ENCODE measurements at regions not wholly inside any gene's neighbourhood (a gene's known extent, or its start where the extent isn't known, plus 50 kb on each side); places are given as distances from the start of the nearest gene placed in this dataset.

DNA sequence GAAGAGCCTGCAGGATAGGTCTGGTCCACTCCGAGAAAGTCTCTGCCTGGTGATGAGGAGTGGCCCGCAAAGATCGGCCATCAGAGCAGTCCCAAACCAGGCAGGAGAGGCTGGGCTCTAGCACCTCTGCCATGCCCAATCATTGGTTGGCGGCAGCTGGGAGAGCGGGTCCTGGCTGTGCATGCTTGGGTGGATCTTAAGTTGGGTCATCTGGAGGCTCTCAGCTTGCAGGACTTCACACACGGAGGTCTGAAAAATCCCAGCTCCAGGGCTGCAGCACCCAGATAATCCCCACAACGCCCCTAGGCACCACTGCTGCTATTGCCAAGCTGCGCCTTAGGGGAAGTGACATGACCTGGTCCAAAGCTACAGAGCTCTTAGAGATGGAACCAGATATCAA is 766.7 kb upstream of the TBX3 start:
- no peak for DNase-seq (ENCODE audit: low read depth in 2 of 2)
- no peak overlapping the region for H3K4me3 ChIP-seq (replicated peaks in 1 of 2; ENCODE audit: low read depth in 2 of 2, low read length in 2 of 2)
- TF ChIP-seq, protein P1, sequence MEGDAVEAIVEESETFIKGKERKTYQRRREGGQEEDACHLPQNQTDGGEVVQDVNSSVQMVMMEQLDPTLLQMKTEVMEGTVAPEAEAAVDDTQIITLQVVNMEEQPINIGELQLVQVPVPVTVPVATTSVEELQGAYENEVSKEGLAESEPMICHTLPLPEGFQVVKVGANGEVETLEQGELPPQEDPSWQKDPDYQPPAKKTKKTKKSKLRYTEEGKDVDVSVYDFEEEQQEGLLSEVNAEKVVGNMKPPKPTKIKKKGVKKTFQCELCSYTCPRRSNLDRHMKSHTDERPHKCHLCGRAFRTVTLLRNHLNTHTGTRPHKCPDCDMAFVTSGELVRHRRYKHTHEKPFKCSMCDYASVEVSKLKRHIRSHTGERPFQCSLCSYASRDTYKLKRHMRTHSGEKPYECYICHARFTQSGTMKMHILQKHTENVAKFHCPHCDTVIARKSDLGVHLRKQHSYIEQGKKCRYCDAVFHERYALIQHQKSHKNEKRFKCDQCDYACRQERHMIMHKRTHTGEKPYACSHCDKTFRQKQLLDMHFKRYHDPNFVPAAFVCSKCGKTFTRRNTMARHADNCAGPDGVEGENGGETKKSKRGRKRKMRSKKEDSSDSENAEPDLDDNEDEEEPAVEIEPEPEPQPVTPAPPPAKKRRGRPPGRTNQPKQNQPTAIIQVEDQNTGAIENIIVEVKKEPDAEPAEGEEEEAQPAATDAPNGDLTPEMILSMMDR (IDR thresholded peaks at IDR 0.05; ENCODE audit: low read depth, low read length), result no peak

DNA sequence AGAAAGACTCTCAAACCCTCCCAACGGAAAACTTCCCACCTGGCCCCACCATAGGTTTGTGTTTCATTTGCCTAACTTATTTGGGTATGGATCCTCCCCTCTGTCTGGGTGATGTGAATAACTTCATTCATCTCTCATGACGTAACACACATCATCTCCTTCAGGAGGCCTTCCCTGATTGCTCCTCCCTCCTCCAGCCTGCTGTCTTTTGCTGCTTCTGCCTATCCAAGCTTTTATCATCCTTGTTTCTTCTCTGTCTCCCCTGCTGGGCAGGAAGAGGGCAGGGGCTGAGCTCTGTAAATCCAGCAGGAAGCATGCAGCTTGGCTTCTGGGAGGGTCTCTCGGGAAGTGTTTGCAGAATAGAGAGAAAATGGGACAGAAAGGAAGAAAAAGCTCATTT is 766.0 kb upstream of the TBX3 start:
- no peak overlapping the region for H3K4me3 ChIP-seq (replicated peaks in 1 of 2; ENCODE audit: low read depth in 2 of 2, low read length in 2 of 2)
- no peak for DNase-seq (ENCODE audit: low read depth in 2 of 2)
- TF ChIP-seq, protein P1 (IDR thresholded peaks at IDR 0.05; ENCODE audit: low read depth, low read length), result no peak

DNA sequence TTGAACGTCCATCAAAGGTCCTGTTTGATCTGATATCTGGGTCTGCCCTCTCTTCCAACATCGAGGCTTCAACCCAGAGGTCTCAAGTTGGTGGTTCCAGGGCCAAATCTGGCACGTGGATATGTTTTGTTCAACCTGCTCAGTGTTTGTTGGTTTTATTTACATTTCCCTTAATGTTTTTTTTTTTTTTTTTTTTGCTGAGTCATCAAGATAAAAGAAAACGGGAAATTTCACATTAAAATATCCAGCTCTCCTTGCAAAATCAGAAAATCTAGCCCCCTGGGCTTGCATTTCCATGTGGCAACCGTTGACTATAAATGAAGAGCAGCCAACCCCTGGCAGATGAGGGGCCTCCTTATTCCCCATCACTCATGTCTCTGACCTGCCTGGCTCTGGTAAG is 765.6 kb upstream of the TBX3 start:
- DNase-seq (ENCODE audit: low read depth in 2 of 2), result no peak
- TF ChIP-seq, protein P1 (IDR thresholded peaks at IDR 0.05; ENCODE audit: low read depth, low read length), result no peak
- H3K4me3 ChIP-seq (replicated peaks in 1 of 2; ENCODE audit: low read depth in 2 of 2, low read length in 2 of 2), result no peak overlapping the region

DNA sequence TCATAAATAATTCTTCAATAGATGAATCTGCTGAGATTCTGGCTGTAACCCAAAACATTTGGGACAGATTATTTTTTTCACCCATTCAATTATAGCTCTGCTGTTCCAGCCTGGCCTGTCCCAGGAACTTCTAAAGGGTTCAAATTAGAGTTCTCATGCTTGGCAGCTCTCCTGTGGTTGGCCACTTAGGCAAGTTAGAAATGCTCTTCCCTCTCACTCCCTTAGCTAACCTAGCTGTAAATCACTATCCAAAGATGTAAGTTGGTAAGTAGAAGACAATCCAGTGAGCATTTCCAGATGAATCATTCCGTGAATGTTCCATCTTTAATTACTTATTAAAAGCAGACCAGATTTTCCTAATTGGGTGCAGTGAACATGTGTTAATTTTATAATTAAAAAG is 760.4 kb upstream of the TBX3 start:
- TF ChIP-seq, protein P1 (IDR thresholded peaks at IDR 0.05; ENCODE audit: low read depth, low read length), result no peak
- no peak for DNase-seq (ENCODE audit: low read depth in 2 of 2)
- H3K4me3 ChIP-seq (replicated peaks in 1 of 2; ENCODE audit: low read depth in 2 of 2, low read length in 2 of 2), result no peak overlapping the region

DNA sequence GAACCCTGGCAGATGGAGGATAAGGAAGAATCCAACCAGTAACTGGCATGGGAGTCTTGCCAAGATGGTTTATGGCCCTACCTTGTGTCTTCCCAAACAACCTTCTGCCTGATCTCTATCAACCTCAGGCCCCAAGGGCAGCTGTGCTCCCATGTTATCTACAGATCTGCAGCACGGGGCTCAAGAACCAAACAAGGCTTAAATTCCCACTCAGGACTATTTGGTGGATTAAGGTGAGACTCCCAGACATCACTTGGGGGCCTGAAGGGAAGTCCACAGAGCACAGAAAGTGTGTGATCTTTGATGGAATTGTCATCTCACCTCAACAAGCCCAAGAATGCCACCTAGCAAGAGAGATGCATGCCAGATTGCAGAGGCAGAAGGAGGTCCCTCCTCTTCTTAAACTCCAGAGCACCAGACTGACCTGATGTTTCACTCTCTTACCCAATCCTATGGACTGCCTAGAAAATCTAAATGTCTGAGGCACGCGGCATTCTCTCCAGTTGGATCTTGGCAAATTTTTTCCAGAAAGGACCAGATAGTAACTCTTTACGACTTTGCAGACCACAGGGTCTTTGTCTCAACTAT is 759.5 kb upstream of the TBX3 start:
- TF ChIP-seq, protein P1 (IDR thresholded peaks at IDR 0.05; ENCODE audit: low read depth, low read length), result no peak
- no peak overlapping the region for H3K4me3 ChIP-seq (replicated peaks in 1 of 2; ENCODE audit: low read depth in 2 of 2, low read length in 2 of 2)
- no peak for DNase-seq (ENCODE audit: low read depth in 2 of 2)

DNA sequence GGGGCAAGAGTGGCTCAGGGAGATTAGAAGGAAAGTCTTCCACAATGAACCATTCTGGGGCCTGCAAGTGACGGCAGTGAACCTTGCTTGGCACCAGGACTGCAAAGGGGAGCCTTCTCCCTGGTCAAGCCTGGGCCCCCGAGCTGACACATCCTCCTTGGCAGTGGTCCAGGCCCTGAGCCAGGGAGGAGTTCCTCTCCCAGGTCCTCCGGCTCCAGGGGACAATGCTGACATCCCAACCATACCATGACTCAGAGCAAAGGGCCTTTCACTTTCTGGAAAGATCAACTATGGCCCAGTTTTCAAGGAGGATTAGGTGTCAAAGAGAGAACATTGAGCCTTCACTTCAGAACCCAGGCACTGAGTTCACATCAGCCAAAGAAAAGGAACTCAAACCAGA is 756.5 kb upstream of the TBX3 start:
- TF ChIP-seq, protein P1 (IDR thresholded peaks at IDR 0.05; ENCODE audit: low read depth, low read length), result no peak
- peak; percentile 61 to 76 for DNase-seq (ENCODE audit: low read depth in 2 of 2)

DNA sequence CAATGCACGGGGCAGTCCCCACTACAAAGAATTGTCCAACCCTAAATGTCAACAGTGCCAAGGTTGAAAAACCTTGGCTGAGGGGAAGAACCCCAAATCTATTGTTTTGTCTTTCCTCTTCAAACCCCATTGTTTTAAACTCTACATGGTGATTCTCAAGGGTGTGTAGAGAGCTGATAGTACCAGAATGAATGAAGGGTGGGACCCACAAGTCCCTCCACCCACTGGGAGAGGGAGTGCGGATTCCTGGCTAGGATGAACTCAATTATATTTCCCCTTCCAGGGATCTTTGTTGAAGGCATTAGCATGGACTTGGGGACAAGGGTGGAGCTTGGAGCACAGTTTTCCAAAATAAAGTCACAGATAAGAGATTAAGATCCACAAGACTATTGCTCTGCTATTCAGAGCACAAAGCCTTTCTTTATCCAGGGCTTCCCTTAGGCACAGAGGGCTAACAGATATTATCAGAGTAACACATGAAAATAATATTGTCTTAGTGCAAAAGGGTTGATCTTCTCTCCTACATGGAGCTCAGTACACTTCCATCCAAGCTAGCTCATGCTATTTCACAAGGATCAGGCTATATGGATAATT is 755.1 kb upstream of the TBX3 start:
- no peak for DNase-seq (ENCODE audit: low read depth in 2 of 2)
- no peak overlapping the region for H3K4me3 ChIP-seq (replicated peaks in 1 of 2; ENCODE audit: low read depth in 2 of 2, low read length in 2 of 2)
- TF ChIP-seq, protein P1 (IDR thresholded peaks at IDR 0.05; ENCODE audit: low read depth, low read length), result no peak

More for the DNA sequence above, 756.5 kb upstream of the TBX3 start:
- H3K4me3 ChIP-seq (replicated peaks in 1 of 2; ENCODE audit: low read depth in 2 of 2, low read length in 2 of 2), result no peak overlapping the region
